ENCODE measurements at regions not wholly inside any gene's neighbourhood (a gene's known extent, or its start where the extent isn't known, plus 50 kb on each side); places are given as distances from the start of the nearest gene placed in this dataset.
"Not testable (repeated sequence)": the region's sequence is repeated elsewhere in the genome, so short reads cannot be mapped to it uniquely, and the experiment has no call there.

DNA sequence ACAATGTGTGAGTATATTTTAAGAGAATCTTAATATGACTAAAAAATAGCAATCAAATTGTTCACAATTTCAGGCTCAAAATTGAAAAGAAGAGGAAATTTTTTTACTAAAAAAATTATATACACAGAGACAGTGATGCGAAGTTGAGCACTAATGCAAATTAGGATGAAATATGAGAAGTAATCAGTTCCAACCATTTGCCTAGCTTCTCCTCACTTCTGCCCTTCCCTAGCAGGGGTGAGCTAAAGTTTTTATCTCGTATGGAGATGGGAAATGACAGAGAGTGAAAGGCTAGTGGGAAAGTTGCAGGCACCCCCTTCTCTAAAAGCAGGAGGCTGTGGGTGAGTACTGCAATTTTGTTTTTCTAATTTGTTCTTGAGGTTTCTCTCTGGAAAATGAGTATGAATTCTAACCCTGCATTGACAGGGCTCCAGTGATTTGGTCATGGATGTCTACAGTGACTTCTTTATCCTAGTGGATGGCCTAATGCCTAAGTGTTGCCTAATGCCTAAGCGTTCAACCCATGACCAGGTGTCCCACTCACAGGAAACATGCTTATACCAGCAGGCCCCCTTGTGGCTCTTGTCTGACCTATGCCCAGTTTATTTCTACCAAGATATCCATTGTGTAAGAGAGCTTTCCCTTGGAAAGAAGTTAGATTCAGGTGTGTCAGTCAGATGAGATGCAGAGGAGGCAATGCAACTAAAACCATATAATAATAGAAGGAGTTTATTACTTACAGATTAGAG lies 78.0 kb upstream of the HNMT start:
- Histone ChIP-seq H3K9ac (ENCODE audit: low read depth, low read length) (no peak overlapping the region), H3K4me1 (ENCODE audit: insufficient read depth, low read length) (peaks cover 15% of the 10 kb centered on the region), H3K4me3 (ENCODE audit: low read length) (no peak overlapping the region), H3K36me3 (ENCODE audit: insufficient read depth, low read length) (no peaks in the 10 kb centered on the region), H3K27me3 (ENCODE audit: insufficient read depth, low read length) (no peaks in the 10 kb centered on the region), H3K9me3 (ENCODE audit: insufficient read depth, low read depth, low read length) (no peaks in the 10 kb centered on the region), H3K27ac (ENCODE audit: low read depth, low read length) (no peak overlapping the region)
- WGBS = 61% methylated on average over 2 of the region's 3 CpGs

DNA sequence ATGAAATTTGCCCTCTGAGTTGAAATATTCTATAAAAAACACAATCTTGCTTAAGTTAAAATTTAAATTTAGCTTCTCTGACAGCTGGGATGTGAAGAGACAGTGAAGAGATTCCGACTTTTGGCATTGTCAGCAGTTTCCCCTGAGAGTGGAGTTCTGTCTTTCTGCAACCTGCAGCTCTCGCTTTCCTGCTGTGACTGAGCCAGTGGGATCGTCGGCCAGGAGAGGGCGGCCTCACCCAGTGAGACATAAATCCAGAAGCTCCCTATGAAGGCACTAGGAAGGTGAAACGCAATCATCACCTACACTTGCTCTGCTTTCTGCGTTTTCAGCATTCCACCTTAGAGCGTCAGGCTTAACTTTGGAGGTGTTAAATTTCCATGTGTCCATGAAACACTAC lies 75.4 kb upstream of the HNMT start:
- no peaks in the 10 kb centered on the region for H3K9me3 ChIP-seq (ENCODE audit: insufficient read depth, low read depth, low read length)
- 21% methylated on average over 8 of the region's 8 CpGs for WGBS
- H3K4me3 ChIP-seq (ENCODE audit: low read length) = no peak overlapping the region

DNA sequence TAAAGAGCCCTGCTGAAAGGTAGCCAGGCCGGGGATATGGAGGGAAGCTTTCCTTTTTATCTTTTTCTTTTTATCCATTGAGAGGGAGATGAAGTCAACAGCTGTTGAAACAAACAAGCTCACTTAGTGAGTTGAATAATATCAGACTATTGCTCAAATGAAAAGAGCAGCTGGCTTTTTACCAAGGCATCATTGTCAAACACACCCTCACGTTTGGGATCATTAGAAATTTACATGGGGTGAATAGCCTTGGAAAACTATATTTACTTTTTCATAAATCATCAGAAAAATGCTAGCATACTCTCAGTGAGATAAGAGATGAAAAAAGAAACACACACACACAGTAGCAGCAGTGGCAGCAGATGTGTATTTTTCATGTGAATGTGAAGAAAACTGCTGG lies 71.5 kb upstream of the HNMT start:
- Histone ChIP-seq H3K36me3 (ENCODE audit: insufficient read depth, low read length) (no peaks in the 10 kb centered on the region), H3K4me1 (ENCODE audit: insufficient read depth, low read length) (peaks cover 21% of the 10 kb centered on the region), H3K4me3 (ENCODE audit: low read length) (no peak overlapping the region), H3K9ac (ENCODE audit: low read depth, low read length) (no peak overlapping the region), H3K27ac (ENCODE audit: low read depth, low read length) (no peak overlapping the region), H3K9me3 (ENCODE audit: insufficient read depth, low read depth, low read length) (no peaks in the 10 kb centered on the region), H3K27me3 (ENCODE audit: insufficient read depth, low read length) (no peaks in the 10 kb centered on the region)
- no CpG with 5 or more reads among the region's 2 CpGs for WGBS

More for the DNA sequence above, 75.4 kb upstream of the HNMT start:
- H3K27ac ChIP-seq (ENCODE audit: low read depth, low read length) = no peak overlapping the region
- H3K9ac ChIP-seq (ENCODE audit: low read depth, low read length) = no peak overlapping the region
- peaks cover 21% of the 10 kb centered on the region for H3K4me1 ChIP-seq (ENCODE audit: insufficient read depth, low read length)
- no peaks in the 10 kb centered on the region for H3K36me3 ChIP-seq (ENCODE audit: insufficient read depth, low read length)
- H3K27me3 ChIP-seq (ENCODE audit: insufficient read depth, low read length) = no peaks in the 10 kb centered on the region

DNA sequence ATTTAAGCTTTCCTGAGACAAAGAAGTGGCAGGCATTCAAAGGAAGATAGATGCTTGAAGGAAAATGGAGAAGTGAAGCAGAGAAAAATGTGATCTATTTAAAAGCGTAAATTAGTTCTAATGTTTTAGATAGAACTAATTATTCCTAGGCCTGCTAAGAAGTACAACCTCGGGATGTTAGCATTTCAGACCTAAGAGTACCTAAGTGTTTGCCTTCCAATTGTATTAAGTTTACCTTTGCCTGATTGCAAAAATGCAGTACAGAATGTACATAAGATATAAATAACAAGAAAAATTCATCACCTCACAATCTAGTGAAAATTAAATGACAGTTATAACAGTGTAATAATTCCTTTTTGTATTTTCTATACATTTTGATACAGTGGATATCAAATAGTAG lies 71.1 kb upstream of the HNMT start:
- 94% methylated on average over 2 of the region's 2 CpGs for WGBS
- H3K36me3 ChIP-seq (ENCODE audit: insufficient read depth, low read length) = no peaks in the 10 kb centered on the region
- H3K9me3 ChIP-seq (ENCODE audit: insufficient read depth, low read depth, low read length) = no peaks in the 10 kb centered on the region
- H3K4me1 ChIP-seq (ENCODE audit: insufficient read depth, low read length) = peaks cover 21% of the 10 kb centered on the region
- no peak overlapping the region for H3K4me3 ChIP-seq (ENCODE audit: low read length)
- H3K9ac ChIP-seq (ENCODE audit: low read depth, low read length) = no peak overlapping the region
- no peak overlapping the region for H3K27ac ChIP-seq (ENCODE audit: low read depth, low read length)
- no peaks in the 10 kb centered on the region for H3K27me3 ChIP-seq (ENCODE audit: insufficient read depth, low read length)

DNA sequence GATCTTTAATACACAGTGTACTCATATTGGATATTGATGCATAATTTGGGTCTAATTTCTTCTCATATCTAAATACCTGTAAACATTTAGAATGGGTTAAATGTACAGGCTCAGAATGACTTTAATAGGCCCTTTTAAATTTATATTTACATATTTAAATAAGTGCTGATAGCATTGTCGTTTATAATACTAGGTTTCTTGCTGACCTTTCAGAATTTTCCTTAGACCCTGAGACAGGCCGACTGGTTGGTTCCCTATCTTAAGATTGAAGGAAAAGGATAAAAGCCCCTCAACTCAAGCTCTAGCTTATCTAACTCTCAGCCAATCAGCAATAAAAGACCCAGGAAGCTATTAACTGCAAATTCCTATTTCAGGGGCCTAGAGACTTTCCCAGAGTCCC lies 67.8 kb upstream of the HNMT start:
- Histone ChIP-seq H3K9ac (ENCODE audit: low read depth, low read length) (no peak overlapping the region), H3K36me3 (ENCODE audit: insufficient read depth, low read length) (no peaks in the 10 kb centered on the region), H3K4me3 (ENCODE audit: low read length) (no peak overlapping the region), H3K4me1 (ENCODE audit: insufficient read depth, low read length) (0 out of 2 replicates have a peak, but pooled peaks cover 6% of the 10 kb centered on the region), H3K27me3 (ENCODE audit: insufficient read depth, low read length) (no peaks in the 10 kb centered on the region), H3K27ac (ENCODE audit: low read depth, low read length) (no peak overlapping the region), H3K9me3 (ENCODE audit: insufficient read depth, low read depth, low read length) (no peaks in the 10 kb centered on the region)
- WGBS = 100% methylated on average over 2 of the region's 2 CpGs

DNA sequence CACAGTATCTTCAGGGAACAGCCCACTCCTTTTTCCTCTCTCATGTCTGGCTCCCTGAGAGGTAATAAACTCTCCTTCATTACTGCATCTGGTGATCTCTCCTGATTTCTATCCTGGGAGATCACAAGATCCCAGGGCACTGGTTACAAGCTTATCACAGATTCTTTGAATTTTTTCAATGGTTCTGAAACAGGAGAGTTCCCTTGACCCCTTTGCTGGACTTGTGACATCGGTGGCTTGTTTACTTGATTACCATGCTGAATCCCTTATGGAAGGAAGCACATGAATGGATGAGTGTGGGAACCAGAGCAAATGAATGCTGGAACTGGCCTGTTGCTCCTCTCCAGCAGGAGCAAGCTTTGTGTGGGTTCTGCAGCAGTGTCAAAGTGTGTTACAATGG lies 67.2 kb upstream of the HNMT start:
- H3K4me3 ChIP-seq (ENCODE audit: low read length) = no peak overlapping the region
- H3K27ac ChIP-seq (ENCODE audit: low read depth, low read length) = no peak overlapping the region
- H3K4me1 ChIP-seq (ENCODE audit: insufficient read depth, low read length) = 0 out of 2 replicates have a peak, but pooled peaks cover 6% of the 10 kb centered on the region
- no peak overlapping the region for H3K9ac ChIP-seq (ENCODE audit: low read depth, low read length)
- H3K27me3 ChIP-seq (ENCODE audit: insufficient read depth, low read length) = no peaks in the 10 kb centered on the region
- no peaks in the 10 kb centered on the region for H3K9me3 ChIP-seq (ENCODE audit: insufficient read depth, low read depth, low read length)
- no peaks in the 10 kb centered on the region for H3K36me3 ChIP-seq (ENCODE audit: insufficient read depth, low read length)
- 91% methylated on average over 1 of the region's 1 CpG for WGBS

DNA sequence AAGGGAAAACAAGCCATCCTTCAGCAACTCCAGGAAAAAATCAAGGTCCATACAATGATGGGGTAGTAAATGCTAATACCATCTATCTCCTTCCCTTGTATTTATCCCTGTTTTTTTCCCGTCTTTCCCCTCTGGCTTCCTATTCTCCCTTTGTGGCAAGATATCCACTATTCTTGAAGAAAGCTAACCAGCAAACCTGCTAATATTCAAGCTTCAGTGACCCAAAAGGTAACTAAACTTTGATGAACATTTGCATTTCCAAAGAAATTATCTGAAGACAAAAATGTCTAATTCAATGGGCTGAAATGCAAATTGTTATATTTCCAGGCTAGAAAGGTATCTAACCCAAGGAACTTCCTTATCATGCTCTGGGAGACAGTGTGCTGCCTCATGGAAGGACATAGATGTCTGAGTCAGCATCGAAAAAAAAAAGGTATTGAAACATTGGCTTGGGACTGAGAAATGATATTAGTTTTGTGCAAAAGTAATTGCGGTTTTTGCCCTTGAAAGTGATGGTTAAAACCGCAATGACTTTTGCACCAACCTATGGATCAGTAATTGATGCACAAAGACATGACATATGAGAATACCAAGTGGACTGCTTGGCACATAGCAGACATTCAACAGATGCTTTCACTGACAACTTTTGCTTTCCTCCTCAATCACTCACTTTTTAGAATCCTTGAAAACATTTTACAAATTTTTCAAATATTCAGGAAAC lies 63.7 kb upstream of the HNMT start:
- Histone ChIP-seq H3K9ac (ENCODE audit: low read depth, low read length) (no peak overlapping the region), H3K27me3 (ENCODE audit: insufficient read depth, low read length) (no peaks in the 10 kb centered on the region), H3K27ac (ENCODE audit: low read depth, low read length) (no peak overlapping the region), H3K9me3 (ENCODE audit: insufficient read depth, low read depth, low read length) (no peaks in the 10 kb centered on the region), H3K4me1 (ENCODE audit: insufficient read depth, low read length) (no peaks in the 10 kb centered on the region), H3K36me3 (ENCODE audit: insufficient read depth, low read length) (no peaks in the 10 kb centered on the region), H3K4me3 (ENCODE audit: low read length) (no peak overlapping the region)
- 73% methylated on average over 4 of the region's 4 CpGs for WGBS

DNA sequence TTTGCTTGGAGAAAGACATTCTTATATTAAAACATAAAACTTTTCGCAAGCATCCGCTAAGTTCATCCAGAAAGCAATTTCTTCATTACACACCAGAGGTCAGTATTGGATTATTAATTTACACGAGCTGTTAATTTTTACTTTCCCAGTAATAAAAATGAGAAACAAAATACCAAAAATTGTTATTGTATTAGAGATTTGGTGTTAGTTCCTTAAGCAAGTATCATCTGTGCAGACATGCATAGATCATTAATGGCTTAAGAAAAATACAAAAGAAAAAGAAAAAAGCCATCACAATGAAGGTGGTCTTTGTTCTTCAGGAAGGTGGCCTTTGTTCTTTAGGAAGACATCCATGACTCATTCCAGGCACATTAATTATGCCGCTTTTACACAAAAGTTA lies 53.6 kb upstream of the HNMT start:
- WGBS = 49% methylated on average over 3 of the region's 4 CpGs
- no peaks in the 10 kb centered on the region for H3K9me3 ChIP-seq (ENCODE audit: insufficient read depth, low read depth, low read length)
- H3K36me3 ChIP-seq (ENCODE audit: insufficient read depth, low read length) = no peaks in the 10 kb centered on the region
- peaks cover 5% of the 10 kb centered on the region; the same call in 1 of the 2 replicates for H3K4me1 ChIP-seq (ENCODE audit: insufficient read depth, low read length)
- H3K27me3 ChIP-seq (ENCODE audit: insufficient read depth, low read length) = no peaks in the 10 kb centered on the region
- no peak overlapping the region for H3K9ac ChIP-seq (ENCODE audit: low read depth, low read length)
- H3K27ac ChIP-seq (ENCODE audit: low read depth, low read length) = no peak overlapping the region
- no peak overlapping the region for H3K4me3 ChIP-seq (ENCODE audit: low read length)

DNA sequence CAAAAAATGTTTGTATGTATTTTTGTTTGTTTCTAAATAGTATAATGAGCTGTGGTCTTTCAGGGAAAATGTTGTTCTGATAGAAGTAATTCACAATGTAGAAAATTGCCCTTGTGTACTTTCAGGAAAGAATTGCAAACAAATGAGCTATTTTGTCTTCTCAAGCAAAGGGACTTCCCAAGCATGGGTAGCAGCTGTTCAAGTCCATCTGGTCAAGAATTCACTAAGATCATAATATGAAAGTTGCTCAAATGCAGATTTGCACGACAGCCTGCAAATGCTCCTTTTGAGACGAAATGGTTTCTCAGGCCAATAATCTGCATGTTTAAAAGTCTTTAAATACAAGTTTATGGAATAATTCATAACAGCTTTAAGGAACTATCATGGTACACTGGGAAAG lies 51.9 kb upstream of the HNMT start:
- no peak overlapping the region for H3K4me3 ChIP-seq (ENCODE audit: low read length)
- no peaks in the 10 kb centered on the region for H3K27me3 ChIP-seq (ENCODE audit: insufficient read depth, low read length)
- no peak overlapping the region for H3K9ac ChIP-seq (ENCODE audit: low read depth, low read length)
- WGBS = 100% methylated on average over 1 of the region's 2 CpGs
- H3K4me1 ChIP-seq (ENCODE audit: insufficient read depth, low read length) = peaks cover 5% of the 10 kb centered on the region; the same call in 1 of the 2 replicates
- no peak overlapping the region for H3K27ac ChIP-seq (ENCODE audit: low read depth, low read length)
- H3K9me3 ChIP-seq (ENCODE audit: insufficient read depth, low read depth, low read length) = no peaks in the 10 kb centered on the region
- H3K36me3 ChIP-seq (ENCODE audit: insufficient read depth, low read length) = no peaks in the 10 kb centered on the region

DNA sequence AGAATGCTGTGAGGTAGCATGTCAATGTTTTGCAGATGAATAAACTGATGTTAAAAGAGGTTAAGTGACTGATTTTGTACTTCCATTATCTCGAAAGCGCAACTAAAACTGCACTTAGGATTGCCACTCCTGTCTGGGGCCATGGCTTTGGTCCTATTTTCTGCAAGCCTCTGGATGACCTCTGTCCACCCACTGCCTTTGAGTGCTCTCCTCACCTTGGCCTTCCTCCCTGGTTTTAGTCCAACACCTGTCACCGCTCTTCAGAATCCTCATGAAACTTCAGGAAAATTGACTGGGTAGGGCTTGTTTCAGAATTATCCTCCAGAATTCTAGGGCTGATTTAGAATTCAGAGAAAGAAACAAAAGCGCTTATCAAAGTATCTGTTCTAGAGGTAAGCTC lies 51.1 kb upstream of the HNMT start:
- H3K4me3 ChIP-seq (ENCODE audit: low read length) = no peak overlapping the region
- H3K36me3 ChIP-seq (ENCODE audit: insufficient read depth, low read length) = no peaks in the 10 kb centered on the region
- no peak overlapping the region for H3K9ac ChIP-seq (ENCODE audit: low read depth, low read length)
- H3K4me1 ChIP-seq (ENCODE audit: insufficient read depth, low read length) = peaks cover 5% of the 10 kb centered on the region; the same call in 1 of the 2 replicates
- no peak overlapping the region for H3K27ac ChIP-seq (ENCODE audit: low read depth, low read length)
- no peaks in the 10 kb centered on the region for H3K27me3 ChIP-seq (ENCODE audit: insufficient read depth, low read length)
- H3K9me3 ChIP-seq (ENCODE audit: insufficient read depth, low read depth, low read length) = no peaks in the 10 kb centered on the region
- 97% methylated on average over 4 of the region's 4 CpGs for WGBS

DNA sequence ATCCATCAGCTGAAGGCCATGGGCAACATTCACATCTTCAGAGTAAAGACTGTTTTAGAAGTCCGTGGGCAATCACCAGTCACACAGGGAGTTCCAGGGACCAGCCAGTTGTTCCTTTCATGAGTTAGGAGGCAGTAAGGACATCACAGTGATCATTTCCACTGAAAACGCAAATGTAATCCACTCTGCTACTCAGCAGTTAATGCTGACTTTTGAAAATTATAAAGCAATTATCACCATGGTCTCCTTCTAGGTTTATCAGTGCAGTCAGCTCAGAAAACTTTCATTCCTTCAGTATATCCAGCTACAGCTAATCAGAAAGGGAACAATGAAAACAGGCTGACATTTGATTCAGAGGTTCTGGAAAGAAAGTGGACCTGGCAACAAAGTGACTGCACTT lies 50.6 kb upstream of the HNMT start:
- H3K4me3 ChIP-seq (ENCODE audit: low read length); H3K27me3 ChIP-seq (ENCODE audit: insufficient read depth, low read length); H3K36me3 ChIP-seq (ENCODE audit: insufficient read depth, low read length); H3K9me3 ChIP-seq (ENCODE audit: insufficient read depth, low read depth, low read length); H3K9ac ChIP-seq (ENCODE audit: low read depth, low read length); H3K27ac ChIP-seq (ENCODE audit: low read depth, low read length); H3K4me1 ChIP-seq (ENCODE audit: insufficient read depth, low read length): not testable (repeated sequence)
- 90% methylated on average over 2 of the region's 2 CpGs for WGBS
